Liver (tissue), 8 donors: ENCODE measurements at regions not wholly inside any gene's neighbourhood (a gene's known extent, or its start where the extent isn't known, plus 50 kb on each side); places are given as distances from the start of the nearest gene placed in this dataset.

Source experiments
- DNase-seq: peaks from one replicate; pipeline ENCODE4 v3.0.0-alpha.2; 2017; ENCODE audit warnings: low spot score
- H3K27ac ChIP-seq, 2 donors: one replicate each; pipeline ENCODE4 v1.7.0; 2013; ENCODE audit warnings: inconsistent platforms in 2 of 2, low read length in 2 of 2, control low read depth in 1 of 2, low read depth in 1 of 2, mild to moderate bottlenecking in 1 of 2
- H3K27me3 ChIP-seq, 4 donors: one replicate each; pipeline versions ENCODE4 v1.6.1 to v1.7.0; 2013; ENCODE audit warnings: low read length in 3 of 4, inconsistent platforms in 1 of 4, mild to moderate bottlenecking in 1 of 4, moderate library complexity in 1 of 4; ENCODE audit not compliant: control insufficient read depth in 4 of 4, insufficient read depth in 4 of 4
- H3K36me3 ChIP-seq, 4 donors: one replicate each; pipeline versions ENCODE4 v1.6.1 to v1.7.0; 2013; ENCODE audit warnings: low read length in 3 of 4, mild to moderate bottlenecking in 3 of 4, low read depth in 1 of 4, moderate library complexity in 1 of 4; ENCODE audit not compliant: control insufficient read depth in 4 of 4, insufficient read depth in 3 of 4
- H3K4me1 ChIP-seq, 4 donors: one replicate each; pipeline versions ENCODE4 v1.6.1 to v1.7.0; 2013; ENCODE audit warnings: low read length in 3 of 4, mild to moderate bottlenecking in 3 of 4, moderate library complexity in 1 of 4; ENCODE audit not compliant: control insufficient read depth in 4 of 4, insufficient read depth in 4 of 4
- H3K4me3 ChIP-seq, 3 donors: one replicate each; pipeline versions ENCODE4 v1.6.1 to v1.7.0; 2013; ENCODE audit warnings: low read length in 3 of 3, control low read depth in 1 of 3, low read depth in 1 of 3, mild to moderate bottlenecking in 1 of 3
- H3K9ac ChIP-seq, 2 donors: one replicate each; pipeline ENCODE4 v1.7.0; 2013; ENCODE audit warnings: low read length in 2 of 2, mild to moderate bottlenecking in 2 of 2, moderate library complexity in 2 of 2, control low read depth in 1 of 2, low read depth in 1 of 2
- H3K9me3 ChIP-seq, 4 donors: one replicate each; pipeline versions ENCODE4 v1.6.1 to v1.7.0; 2013; ENCODE audit warnings: low read length in 3 of 4; ENCODE audit not compliant: control insufficient read depth in 4 of 4
- CTCF ChIP-seq: fragments of 150-350 bp; IDR thresholded peaks from 2 replicates; pipeline ENCODE4 v1.5.1; 2017; ENCODE audit warnings: improper control_type of control experiment, low read depth, low read length; ENCODE audit not compliant: missing input control
- EGR1 ChIP-seq, 2 donors: IDR thresholded peaks; 2 replicates each; pipeline ENCODE4 v1.6.1; 2016 to 2018; ENCODE audit warnings: antibody characterized with exemption in 2 of 2, low read depth in 2 of 2
- FOXA1 ChIP-seq: IDR thresholded peaks from 2 replicates; pipeline ENCODE4 v1.6.1; 2016; ENCODE audit warnings: antibody characterized with exemption
- FOXA2 ChIP-seq: IDR thresholded peaks from 2 replicates; pipeline ENCODE4 v1.6.1; 2016; ENCODE audit warnings: antibody characterized with exemption
- GABPA ChIP-seq, 2 donors: IDR thresholded peaks in 1 of 2; conservative IDR thresholded peaks in 1 of 2; 2 replicates each; pipeline ENCODE4 v1.6.1; 2016; ENCODE audit warnings: antibody characterized with exemption in 2 of 2, mild to moderate bottlenecking in 1 of 2, moderate library complexity in 1 of 2
- HNF4A ChIP-seq, 2 donors: conservative IDR thresholded peaks; 2 replicates each; pipeline ENCODE4 v1.6.1; 2016; ENCODE audit warnings: antibody characterized with exemption in 2 of 2, mild to moderate bottlenecking in 2 of 2
- HNF4G ChIP-seq: IDR thresholded peaks from 2 replicates; pipeline ENCODE4 v1.6.1; 2016; ENCODE audit warnings: antibody characterized with exemption
- JUND ChIP-seq, 2 donors: IDR thresholded peaks; 2 replicates each; pipeline ENCODE4 v1.6.1; 2016; ENCODE audit warnings: antibody characterized with exemption in 2 of 2
- MAX ChIP-seq: IDR thresholded peaks from 2 replicates; pipeline ENCODE4 v1.6.1; 2016; ENCODE audit warnings: antibody characterized with exemption
- NR2F2 ChIP-seq: IDR thresholded peaks from 2 replicates; pipeline ENCODE4 v1.6.1; 2016; ENCODE audit warnings: antibody characterized with exemption
- RAD21 ChIP-seq, 2 donors: IDR thresholded peaks; 2 replicates each; pipeline ENCODE4 v1.6.1; 2016; ENCODE audit warnings: antibody characterized with exemption in 2 of 2, mild to moderate bottlenecking in 2 of 2
- RXRA ChIP-seq, 2 donors: IDR thresholded peaks; 2 replicates each; pipeline ENCODE4 v1.6.1; 2017 to 2018; ENCODE audit warnings: antibody characterized with exemption in 2 of 2, mild to moderate bottlenecking in 1 of 2
- SP1 ChIP-seq: IDR thresholded peaks from 2 replicates; pipeline ENCODE4 v1.6.1; 2018; ENCODE audit warnings: antibody characterized with exemption, mild to moderate bottlenecking
- TAF1 ChIP-seq: conservative IDR thresholded peaks from 2 replicates; pipeline ENCODE4 v1.6.1; 2016; ENCODE audit warnings: antibody characterized with exemption, mild to moderate bottlenecking
- YY1 ChIP-seq: IDR thresholded peaks from 2 replicates; pipeline ENCODE4 v1.6.1; 2016; ENCODE audit warnings: antibody characterized with exemption, mild to moderate bottlenecking
- WGBS: extraction: QIAGEN DNeasy Blood & Tissue Kit; methylation state at CpG from one replicate; pipeline ENCODE4 v1.1.7; 2013; 5-methylcytosine and 5-hydroxymethylcytosine counted together
- TF ChIP-seq, protein P1 (sequence below): IDR thresholded peaks from 2 replicates; pipeline ENCODE4 v1.6.1; 2016; ENCODE audit warnings: antibody characterized with exemption
- TF ChIP-seq, protein P2 (sequence below): IDR thresholded peaks from 2 replicates; pipeline ENCODE4 v1.6.1; 2016; ENCODE audit warnings: antibody characterized with exemption, mild to moderate bottlenecking
- TF ChIP-seq, protein P3 (sequence below): IDR thresholded peaks from 2 replicates; pipeline ENCODE4 v1.6.1; 2016; ENCODE audit warnings: antibody characterized with exemption
- donor health status: healthy.
- donor health status: healthy.
- donor health status: healthy.
- donor health status: healthy.
- donor health status: healthy.

- Histone ChIP-seq H3K27ac (no peak overlapping the region), H3K4me3 (no peak overlapping the region), H3K9ac (no peak overlapping the region), H3K9me3 (peaks cover 0 to 6% (median 0%) of the 10 kb centered on the region in 4 donors), H3K27me3 (no peaks in the 10 kb centered on the region), H3K4me1 (no peaks in the 10 kb centered on the region), H3K36me3 (no peaks in the 10 kb centered on the region)
- WGBS: 94% methylated on average over 2 of the region's 2 CpGs
- DNase-seq: no peak
- TF ChIP-seq NR2F2 (no peak), EGR1 (IDR thresholded peaks at IDR 0.05; ENCODE audit: low read depth in 2 of 2) (no peak), MAX (no peak), RXRA (IDR thresholded peaks at IDR 0.05) (no peak), HNF4G (no peak), RAD21 (IDR thresholded peaks at IDR 0.05) (no peak), GABPA (IDR thresholded peaks at IDR 0.05 in 1 of 2, conservative IDR thresholded peaks at IDR 0.05 in 1 of 2) (no peak), JUND (IDR thresholded peaks at IDR 0.05) (no peak), TAF1 (no peak), HNF4A (conservative IDR thresholded peaks at IDR 0.05) (no peak), FOXA2 (no peak), FOXA1 (no peak), YY1 (no peak), SP1 (no peak), CTCF (no peak)
- TF ChIP-seq, protein P1, sequence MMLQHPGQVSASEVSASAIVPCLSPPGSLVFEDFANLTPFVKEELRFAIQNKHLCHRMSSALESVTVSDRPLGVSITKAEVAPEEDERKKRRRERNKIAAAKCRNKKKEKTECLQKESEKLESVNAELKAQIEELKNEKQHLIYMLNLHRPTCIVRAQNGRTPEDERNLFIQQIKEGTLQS: no peak
- TF ChIP-seq, protein P2, sequence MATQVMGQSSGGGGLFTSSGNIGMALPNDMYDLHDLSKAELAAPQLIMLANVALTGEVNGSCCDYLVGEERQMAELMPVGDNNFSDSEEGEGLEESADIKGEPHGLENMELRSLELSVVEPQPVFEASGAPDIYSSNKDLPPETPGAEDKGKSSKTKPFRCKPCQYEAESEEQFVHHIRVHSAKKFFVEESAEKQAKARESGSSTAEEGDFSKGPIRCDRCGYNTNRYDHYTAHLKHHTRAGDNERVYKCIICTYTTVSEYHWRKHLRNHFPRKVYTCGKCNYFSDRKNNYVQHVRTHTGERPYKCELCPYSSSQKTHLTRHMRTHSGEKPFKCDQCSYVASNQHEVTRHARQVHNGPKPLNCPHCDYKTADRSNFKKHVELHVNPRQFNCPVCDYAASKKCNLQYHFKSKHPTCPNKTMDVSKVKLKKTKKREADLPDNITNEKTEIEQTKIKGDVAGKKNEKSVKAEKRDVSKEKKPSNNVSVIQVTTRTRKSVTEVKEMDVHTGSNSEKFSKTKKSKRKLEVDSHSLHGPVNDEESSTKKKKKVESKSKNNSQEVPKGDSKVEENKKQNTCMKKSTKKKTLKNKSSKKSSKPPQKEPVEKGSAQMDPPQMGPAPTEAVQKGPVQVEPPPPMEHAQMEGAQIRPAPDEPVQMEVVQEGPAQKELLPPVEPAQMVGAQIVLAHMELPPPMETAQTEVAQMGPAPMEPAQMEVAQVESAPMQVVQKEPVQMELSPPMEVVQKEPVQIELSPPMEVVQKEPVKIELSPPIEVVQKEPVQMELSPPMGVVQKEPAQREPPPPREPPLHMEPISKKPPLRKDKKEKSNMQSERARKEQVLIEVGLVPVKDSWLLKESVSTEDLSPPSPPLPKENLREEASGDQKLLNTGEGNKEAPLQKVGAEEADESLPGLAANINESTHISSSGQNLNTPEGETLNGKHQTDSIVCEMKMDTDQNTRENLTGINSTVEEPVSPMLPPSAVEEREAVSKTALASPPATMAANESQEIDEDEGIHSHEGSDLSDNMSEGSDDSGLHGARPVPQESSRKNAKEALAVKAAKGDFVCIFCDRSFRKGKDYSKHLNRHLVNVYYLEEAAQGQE: no peak
- TF ChIP-seq, protein P3, sequence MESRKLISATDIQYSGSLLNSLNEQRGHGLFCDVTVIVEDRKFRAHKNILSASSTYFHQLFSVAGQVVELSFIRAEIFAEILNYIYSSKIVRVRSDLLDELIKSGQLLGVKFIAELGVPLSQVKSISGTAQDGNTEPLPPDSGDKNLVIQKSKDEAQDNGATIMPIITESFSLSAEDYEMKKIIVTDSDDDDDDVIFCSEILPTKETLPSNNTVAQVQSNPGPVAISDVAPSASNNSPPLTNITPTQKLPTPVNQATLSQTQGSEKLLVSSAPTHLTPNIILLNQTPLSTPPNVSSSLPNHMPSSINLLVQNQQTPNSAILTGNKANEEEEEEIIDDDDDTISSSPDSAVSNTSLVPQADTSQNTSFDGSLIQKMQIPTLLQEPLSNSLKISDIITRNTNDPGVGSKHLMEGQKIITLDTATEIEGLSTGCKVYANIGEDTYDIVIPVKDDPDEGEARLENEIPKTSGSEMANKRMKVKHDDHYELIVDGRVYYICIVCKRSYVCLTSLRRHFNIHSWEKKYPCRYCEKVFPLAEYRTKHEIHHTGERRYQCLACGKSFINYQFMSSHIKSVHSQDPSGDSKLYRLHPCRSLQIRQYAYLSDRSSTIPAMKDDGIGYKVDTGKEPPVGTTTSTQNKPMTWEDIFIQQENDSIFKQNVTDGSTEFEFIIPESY: no peak
Observed at GRCh38 chr6:115194981-115195638, 852.3 kb upstream of the HS3ST5 start.
